ENCODE measurements at regions not wholly inside any gene's neighbourhood (a gene's known extent, or its start where the extent isn't known, plus 50 kb on each side); places are given as distances from the start of the nearest gene placed in this dataset.

DNA sequence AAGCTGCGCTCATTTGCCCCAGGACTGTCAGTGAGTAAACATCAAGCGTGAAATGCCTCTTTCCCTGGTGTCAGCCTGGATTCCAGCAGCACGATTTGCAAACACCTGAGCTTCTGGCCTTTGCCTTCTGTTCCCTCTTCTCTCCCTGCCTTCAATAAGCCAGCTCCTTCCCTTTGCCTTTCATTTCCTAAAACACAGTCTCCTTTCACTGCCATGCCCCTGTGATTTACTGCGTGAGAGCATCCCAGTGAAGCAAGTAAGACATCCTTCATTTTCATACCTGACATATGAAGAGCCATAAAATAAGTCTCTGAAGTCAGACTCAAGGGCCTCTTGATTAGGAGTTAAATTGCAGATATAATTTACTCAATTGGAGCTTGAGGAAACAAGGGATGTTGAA, 681.8 kb downstream of the TYW1 start:
- H3K27ac ChIP-seq = no peak overlapping the region
- TF ChIP-seq CTCF (conservative IDR thresholded peaks at IDR 0.05) = no peak

GRCh38 chr7:67683628-67684027, 687.0 kb downstream of the TYW1 start:
- no peak overlapping the region for H3K27ac ChIP-seq
- TF ChIP-seq CTCF (conservative IDR thresholded peaks at IDR 0.05) = no peak

GRCh38 chr7:67690700-67691099, 694.1 kb downstream of the TYW1 start:
- peak overlapping the region; percentile 83 for H3K27ac ChIP-seq
- TF ChIP-seq CTCF (conservative IDR thresholded peaks at IDR 0.05) = no peak

DNA sequence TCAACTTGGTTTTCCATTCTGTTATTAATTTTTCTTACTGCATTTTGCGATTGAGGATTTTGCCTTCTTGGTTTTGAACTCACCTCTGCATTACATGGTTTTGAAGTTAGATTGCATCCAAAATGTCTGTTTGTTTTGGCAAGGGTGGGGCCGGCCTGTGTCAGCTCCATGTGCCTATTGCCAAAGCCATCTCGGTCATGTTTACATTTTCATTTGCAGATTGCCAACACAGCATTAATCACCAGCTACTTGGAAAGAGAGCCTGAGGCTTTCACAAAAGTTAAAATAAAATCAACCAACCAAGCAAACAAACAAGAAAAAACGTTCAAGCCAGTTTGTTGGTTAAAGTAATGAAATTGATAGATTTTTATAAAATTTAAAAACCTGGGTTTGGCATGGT, 695.8 kb downstream of the TYW1 start:
- no peak for TF ChIP-seq CTCF (conservative IDR thresholded peaks at IDR 0.05)
- H3K27ac ChIP-seq = peak overlapping the region; percentile 83

DNA sequence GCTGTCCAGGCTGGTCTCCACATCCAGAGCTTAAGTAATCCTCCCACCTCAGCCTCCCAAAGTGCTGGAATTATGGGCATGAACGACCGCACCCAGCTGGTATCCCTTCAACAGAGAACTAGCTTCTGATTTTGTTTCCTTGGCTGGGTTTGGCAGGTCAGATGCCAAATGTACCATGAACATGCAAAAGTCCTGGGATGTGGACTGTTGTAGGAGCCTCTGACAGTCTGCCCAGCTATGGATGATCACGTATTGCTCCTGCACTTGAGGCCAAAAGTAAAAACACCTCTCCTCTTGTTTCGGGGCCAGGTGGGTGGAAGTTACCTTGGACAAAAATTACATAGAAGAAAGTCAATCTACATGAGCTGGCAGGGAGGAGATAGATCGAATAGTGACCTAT, 699.5 kb downstream of the TYW1 start:
- H3K27ac ChIP-seq = peak overlapping the region; percentile 83
- TF ChIP-seq CTCF (conservative IDR thresholded peaks at IDR 0.05) = no peak

- H3K27ac ChIP-seq = peak overlapping the region; percentile 83
- TF ChIP-seq CTCF (conservative IDR thresholded peaks at IDR 0.05) = no peak
These were observed 700.2 kb downstream of the TYW1 start for GRCh38 chr7:67696878-67697277.

- no peak for TF ChIP-seq CTCF (conservative IDR thresholded peaks at IDR 0.05)
- H3K27ac ChIP-seq = no peak overlapping the region
These were observed 701.7 kb downstream of the TYW1 start for GRCh38 chr7:67698354-67698753.

DNA sequence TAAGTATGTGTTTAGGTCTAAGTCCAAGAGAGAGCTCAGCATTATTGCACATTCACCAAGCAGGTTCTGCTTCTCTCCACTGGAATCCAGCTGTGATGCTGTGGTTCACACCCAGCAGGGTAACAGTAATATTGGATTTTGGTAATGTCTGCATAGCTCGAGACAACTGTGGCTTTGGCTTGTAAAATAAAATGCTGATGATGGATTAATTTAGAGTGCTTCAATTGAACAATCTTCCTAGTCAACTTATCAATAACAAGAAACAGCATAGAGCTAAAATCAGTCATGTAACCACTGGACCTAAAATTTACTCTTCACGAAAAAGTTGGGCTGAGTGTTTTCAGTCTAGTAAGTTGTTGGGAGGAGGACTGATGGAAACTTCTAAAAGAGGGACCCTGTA, 709.2 kb downstream of the TYW1 start:
- no peak for TF ChIP-seq CTCF (conservative IDR thresholded peaks at IDR 0.05)
- no peak overlapping the region for H3K27ac ChIP-seq

Data from VCaP (cell line).